ELR (cell line): ENCODE measurements at regions not wholly inside any gene's neighbourhood (a gene's known extent, or its start where the extent isn't known, plus 50 kb on each side); places are given as distances from the start of the nearest gene placed in this dataset.
"Not testable (repeated sequence)": the region's sequence is repeated elsewhere in the genome, so short reads cannot be mapped to it uniquely, and the experiment has no call there.

Experiments used
- DNase-seq: peaks from one replicate; pipeline ENCODE4 v3.0.0-alpha.2; 2015; ENCODE audit warnings: low read depth

DNA sequence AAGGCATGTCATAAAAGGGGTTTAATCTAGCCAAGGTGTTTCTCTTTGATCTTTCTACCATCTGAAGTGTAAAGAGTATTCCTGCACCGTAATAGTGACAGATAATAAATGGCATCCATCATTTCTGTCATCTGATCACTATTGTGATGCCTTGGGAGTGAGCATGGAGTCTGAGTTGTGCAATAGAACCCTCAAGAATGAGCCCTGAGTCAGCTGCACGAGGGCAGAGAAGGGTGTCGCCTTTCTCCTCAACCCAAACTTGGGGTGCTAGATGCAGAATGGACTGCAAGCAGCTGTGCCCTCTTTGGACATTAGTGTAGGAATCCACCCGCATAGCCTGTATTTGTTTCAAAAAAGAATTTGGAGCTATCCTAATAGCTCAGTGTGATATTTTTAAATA is 115.2 kb downstream of the ZNF37A start:
- no peak for DNase-seq

DNA sequence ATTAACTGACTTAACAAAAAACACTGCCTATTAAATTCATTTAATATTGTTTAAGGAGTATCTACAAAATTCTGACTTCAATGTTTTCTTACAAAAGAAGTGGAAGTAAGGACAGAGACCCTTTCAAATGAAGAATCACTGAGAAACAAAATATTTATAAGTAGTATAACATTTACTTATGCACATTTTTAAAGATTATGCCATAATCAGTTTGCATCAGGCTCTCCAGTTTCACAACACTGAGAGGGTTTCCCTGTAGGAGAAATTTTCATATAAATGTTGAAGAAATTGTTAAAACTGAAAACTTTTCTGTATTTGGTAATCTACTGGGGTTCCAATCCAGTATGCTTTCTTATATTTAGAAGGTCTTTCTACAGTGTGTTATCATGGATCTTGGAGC is 115.6 kb downstream of the ZNF37A start:
- DNase-seq: not testable (repeated sequence)

DNA sequence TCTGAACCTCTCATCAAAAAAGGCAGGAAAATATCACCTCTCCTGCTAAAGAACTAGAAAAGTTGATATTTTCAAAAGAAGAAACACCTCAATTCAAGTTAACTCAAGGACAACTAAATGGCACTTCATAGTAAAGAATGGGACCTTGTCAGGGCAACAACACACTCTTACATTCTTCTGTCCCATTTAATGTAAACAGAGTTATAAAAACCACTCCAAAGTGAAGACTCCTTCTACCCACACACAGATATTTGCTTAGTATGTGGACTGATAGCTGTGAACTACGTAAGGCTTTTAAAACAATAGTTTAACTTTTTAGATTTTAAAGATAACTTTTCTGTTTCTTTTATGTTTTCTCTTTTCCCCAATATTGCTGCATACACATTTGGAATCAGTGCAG is 118.3 kb downstream of the ZNF37A start:
- DNase-seq: no peak

DNA sequence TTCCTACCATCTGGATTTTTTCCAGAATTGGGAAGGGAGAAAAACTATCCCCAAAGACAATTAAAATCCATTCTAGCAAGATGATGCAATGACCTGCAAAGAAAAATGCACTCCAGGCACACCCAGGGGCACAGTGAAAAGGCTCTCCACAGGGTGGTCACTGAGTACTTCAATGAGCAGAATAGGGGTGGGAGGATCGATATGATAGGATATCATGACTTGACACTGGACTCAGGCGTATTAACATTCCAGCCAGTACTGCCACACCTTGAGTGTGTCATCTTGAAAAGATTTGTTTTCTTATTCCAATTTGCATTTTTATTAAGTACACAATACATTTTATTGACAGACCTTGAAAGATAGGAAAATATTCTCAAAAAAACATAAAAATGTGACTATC is 132.2 kb downstream of the ZNF37A start:
- DNase-seq: no peak

DNA sequence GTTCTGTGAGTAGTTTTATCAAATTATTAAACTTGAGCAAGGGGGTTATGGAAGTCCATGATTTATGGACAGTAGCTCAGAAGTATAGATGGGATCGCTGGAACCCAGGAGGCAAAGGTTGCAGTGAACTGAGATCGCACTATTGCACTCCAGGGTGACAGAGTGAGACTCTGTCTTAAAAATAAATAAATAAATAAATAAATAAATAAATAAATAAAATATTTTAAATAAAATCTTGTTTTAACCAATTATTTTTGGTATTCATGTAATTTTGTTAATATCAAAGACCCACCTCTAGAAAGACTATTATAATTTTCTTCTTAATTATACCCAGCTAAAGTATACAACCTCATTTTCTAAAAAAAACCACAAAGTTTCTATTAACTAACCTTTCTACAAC is 134.3 kb downstream of the ZNF37A start:
- no peak for DNase-seq

DNA sequence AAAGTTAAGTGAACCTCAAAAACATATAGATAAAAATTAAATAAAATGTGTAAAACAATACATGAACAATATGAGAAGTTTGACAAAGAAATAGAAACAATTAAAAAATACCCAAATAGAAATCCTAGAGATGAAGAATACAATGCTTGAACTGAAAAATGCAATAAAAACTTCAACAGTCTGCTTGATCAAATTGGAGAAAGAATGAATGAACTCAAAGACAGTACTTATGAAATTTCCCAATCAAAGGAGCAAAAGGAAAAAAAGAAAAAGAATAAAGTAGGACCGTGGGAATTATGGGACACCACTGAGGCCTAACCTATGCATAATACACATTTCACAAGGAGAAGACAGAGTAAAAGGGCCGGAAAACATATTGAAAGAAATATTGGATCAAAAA is 144.3 kb downstream of the ZNF37A start:
- not testable (repeated sequence) for DNase-seq

DNA sequence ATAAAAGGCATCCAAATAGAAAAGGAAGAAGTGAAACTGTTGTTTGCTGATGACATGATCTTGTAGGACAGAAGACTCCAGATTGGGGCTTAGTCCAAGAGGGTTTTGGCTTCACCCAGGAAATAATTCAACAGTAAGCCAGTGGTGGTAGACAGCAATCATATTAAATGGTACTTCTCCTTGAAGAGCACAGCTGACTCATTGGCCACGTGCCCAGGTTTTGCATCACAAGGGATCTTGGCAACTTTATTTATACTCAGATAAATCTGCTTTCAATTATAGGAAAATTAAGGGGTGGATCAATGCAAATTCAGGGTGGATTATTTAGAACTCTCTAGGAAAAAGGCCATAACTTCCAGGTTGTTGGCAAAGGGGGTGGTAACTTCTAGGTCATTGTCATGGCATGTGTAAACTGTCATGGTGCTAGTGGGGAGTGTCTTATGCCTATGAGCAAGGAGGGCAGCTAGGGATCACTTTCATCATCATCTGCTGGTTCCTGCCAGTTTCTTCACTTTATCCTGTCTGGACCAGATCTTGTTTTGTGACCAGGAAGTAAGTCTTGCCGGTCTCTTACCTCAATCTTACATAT is 148.0 kb downstream of the ZNF37A start:
- DNase-seq: peak; percentile 0

DNA sequence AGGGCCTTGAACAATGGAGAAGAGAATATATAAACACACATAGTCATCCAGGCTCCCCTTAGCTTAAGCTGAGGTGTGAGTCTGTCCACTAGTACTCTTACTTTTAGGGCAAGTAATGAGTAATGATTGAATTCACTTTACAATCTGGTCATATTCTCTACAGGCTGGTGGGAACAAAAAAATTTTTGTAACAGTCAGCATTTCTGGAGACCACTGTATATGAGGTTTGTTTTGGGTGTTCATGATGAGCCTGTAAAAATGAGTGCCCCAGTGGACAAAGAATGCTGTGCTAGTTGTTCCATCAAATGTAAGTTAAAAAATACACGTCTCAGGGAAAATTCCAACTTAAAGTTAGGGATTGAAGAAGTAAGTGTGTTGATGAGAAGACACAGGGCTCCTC is 154.0 kb downstream of the ZNF37A start:
- not testable (repeated sequence) for DNase-seq

DNA sequence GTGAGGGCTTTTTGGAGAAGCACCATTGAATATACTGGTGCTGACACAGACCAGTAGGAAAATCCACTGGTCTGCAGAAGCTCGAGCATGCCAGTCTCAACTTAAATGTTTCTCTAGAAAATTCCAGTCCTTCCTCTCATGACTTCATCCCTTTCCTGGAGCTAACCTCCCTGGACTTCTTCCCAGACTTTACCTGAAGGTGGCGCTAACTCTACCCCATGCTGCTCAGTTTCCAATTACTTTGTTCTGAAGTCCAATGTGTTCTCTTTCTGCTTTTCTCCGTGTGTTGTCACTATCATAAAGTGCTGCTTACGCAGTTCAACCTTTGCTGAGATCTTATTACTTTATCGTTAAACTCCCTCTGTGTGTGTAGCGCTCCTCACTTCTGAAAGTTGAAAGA is 158.4 kb downstream of the ZNF37A start:
- not testable (repeated sequence) for DNase-seq

DNA sequence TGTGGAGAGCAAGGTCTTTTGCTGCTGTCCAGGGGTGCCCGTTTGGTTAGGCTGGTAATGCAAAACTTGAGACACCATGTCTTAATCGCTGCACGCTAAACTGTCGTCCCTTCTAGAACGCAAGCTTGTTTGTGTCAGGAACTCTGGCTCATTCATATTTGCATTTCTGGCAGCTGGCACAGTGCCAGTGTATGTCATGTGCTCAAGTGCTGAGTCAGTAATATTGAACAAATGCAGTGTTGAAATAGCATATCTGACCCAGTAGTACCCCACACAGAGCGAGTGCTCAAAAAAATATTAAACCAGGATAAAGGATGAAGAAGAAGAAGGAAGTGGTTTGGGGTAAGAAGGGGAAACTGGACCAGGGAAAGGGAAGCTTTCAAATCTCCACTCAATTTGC is 173.4 kb downstream of the ZNF37A start:
- DNase-seq: not testable (repeated sequence)

DNA sequence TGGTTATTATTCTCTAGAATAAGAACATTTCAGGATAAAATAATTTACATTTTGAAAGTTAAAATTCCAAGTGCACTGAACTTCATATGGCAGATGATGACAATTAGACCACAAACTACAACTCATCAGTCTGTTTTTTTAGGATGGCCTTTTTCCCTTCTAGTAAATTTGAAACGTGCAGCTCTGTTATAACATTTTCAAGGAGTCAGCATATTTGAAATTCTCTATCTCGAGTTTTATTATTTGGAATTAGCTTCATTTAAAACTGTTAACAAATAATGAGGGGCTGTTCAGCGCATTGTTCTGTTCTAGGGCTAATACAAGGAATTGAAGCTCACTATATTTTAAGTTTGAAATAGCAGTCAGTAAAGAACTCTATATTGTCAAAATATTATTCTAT is 176.9 kb downstream of the ZNF37A start:
- not testable (repeated sequence) for DNase-seq

DNA sequence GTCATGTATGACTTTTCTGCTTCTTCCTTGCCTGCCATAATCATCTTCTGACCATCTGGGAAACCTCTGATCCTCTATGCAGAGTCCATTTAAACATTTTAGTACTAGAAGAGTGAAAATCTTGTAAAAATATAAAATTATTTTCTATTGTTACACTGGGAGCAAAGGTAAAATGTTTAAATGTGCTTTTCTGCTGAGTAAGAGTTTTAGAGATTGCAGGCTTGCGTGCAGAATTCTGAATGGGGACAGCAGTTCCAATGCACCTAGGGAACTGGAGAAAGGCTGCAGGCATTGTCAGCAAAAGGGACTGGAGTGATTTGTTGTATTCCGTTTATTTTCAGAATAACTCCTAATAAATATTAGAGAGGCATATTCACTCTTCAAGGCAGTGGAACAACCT is 180.7 kb downstream of the ZNF37A start:
- not testable (repeated sequence) for DNase-seq

DNA sequence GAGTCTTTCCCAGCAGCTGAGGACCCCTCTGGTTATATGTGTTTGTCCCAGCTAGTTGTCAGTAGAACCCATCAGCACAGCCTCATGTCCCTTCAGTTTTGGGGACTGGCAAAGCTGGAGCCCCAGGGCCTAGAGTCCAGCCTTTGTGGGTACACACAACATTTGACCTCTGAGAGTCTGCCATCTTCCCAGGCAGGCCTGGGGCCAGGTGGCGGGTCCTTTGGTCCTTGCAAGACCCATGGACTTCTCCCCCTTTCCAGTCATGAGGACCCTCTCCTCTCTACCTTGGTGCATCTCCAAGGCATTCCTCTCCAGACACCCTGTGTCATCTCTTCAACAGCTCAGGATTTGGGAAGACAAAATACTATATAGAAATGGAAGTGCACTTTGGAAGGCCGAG is 198.4 kb downstream of the ZNF37A start:
- DNase-seq: not testable (repeated sequence)

DNA sequence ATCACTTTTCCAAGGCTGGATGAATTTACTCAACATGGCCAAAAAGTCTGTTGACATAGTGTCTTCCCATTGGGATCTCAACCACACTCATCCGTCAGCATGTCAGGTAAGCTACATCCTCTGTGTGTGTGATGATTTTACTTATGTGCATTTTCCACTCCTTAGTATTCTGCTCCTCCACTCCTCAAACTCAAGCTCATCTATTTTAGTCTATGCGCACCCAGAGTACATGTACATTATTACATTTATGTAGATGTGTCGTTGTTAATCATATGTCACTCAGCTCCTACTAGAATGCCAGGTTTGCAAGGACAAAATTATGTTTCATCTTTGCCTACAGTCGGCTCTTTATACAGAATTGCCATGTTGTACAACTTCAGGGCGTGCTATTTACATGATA is 216.0 kb downstream of the ZNF37A start:
- DNase-seq: not testable (repeated sequence)

DNA sequence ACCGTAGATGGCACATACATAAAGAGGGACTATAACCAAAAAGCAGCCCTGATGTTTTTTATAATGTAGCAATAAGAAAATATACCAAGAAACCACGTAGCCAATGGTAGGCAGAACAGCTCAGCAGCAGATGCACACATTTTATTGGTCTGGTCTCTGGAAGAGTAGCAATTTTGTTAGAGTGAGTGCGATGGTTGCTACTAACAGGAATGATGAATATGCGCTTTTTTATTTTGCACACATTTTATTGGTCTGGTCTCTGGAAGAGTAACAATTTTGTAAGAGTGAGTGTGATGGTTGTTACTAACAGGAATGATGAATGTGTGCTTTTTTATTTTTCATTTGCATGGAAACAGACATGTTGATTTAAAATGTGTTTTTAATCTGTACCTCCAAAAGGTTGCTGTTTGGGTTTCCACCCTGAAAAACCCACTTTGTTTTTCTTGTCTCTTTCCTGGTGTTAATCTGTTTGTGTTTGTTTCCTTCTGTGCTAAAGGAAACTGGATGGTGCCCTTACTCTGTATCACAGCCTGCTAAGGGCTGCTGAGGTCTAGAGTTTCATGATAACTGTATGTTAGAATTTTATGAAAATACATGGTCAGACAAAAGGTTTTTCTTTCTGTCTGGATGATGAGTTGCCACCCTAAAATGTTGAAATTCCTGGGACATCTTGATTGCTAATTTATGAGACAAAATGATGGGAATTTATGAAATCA is 221.1 kb downstream of the ZNF37A start:
- DNase-seq: not testable (repeated sequence)

DNA sequence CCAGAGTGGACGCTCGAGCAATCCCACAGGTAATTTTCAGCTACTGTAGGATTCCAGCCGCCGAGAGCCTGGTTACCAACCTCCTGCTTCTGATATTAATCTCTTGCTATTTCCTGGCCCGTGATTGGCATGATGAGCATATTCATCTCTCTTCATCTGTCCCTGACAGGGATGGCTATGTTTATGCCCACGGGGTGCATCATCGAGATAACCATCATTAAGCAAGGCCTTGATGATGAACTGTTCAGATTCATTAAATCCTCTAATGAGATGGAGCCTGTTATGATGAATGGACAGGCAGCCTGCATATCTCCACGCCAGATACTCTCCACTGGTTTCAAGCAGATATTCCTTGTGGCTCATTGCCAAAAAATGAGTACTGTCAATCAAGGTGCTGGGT is 227.3 kb downstream of the ZNF37A start:
- DNase-seq: not testable (repeated sequence)

DNA sequence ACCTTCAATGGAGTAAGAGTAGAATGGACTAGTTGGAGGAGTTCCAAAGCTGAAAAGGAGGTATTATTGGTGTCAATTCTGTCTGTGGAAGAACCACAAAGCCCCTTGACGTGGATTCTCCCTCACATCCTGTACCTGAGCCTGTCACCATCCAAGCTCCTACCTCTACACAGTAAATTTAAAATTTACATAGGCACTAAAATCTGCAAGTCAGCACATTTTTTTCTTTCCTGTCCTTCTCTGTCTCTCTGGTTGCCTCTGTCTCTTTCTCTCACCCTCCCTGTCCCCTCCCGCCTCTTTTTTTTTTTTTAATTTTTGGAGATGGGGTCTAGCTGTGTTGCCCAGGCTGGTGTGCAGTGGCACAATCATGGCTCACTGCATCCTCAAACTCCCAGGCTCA is 236.2 kb downstream of the ZNF37A start:
- not testable (repeated sequence) for DNase-seq

DNA sequence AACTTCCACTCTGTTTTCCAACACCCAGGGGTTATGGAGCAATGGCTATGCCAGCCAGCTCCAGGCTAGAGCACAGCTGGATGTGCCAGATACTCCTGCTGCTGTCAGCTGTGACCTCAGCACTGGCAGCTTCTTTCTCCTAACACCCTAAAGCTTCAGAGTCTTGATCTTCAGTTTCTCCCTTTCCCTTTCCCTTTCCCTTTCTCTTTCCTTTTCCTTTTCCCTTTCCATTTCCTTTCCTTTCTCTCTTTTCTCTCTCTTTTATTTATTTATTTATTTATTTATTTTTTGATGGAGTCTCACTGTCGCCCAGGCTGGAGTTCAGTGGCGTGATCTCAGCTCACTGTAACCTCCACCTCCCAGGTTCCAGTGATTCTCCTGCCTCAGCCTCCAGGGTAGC is 237.0 kb downstream of the ZNF37A start:
- not testable (repeated sequence) for DNase-seq

DNA sequence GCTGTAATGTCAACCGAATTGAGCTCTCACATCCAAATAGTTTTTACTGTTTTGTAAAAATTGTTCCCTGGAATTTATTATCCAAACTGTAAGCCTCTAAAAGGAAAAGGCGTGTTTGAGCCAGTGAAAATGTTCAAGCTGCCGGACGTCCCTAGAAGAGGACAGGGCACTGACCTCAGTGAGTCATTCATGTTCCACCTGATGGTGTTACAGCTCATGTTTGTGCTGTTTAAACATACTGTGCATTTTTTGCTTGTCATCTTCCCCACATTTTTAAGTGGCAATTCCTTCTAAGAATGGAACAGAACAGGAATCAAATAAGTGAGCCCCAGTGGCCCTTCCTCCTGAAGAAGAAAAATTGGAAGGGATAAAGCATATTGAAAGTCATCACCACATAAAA is 239.6 kb downstream of the ZNF37A start:
- DNase-seq: not testable (repeated sequence)

DNA sequence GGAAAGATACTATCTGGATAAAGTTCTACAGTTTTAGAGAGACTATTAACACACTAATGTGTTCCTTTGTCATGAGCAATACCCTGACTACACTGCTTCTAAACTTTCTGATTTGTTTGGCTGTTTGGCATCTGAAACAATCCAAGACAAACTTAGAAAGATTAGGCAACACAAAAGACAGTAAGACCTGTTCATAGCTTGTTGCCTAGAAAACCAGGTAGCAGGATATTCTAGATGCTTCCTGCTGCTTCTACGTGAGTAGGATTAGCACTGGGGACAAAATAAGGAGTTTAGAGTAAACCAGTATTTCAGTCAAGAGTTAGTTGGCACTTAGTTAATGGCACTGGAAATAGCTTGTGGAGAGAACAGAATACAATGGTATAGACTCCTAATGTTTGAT is 256.5 kb downstream of the ZNF37A start:
- not testable (repeated sequence) for DNase-seq

DNA sequence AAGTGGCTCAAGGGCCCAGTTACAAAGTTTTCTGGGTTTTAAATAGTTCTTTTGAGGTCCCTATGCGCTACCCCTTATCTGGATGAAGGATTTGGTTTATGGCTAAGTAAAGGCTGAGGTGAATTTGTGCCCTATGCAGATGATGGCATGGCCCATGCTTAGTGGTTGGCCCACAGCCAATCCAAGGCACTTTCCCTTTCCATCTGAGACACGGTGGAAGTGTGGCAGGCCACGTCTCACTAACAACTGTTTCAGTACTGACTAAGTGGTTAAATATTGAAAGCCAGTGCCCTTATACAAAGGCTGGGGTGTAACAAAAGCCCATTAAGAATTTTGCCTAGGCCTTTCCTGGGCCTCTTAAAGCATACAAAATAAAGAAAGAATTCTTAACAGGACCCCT is 260.3 kb downstream of the ZNF37A start:
- not testable (repeated sequence) for DNase-seq

DNA sequence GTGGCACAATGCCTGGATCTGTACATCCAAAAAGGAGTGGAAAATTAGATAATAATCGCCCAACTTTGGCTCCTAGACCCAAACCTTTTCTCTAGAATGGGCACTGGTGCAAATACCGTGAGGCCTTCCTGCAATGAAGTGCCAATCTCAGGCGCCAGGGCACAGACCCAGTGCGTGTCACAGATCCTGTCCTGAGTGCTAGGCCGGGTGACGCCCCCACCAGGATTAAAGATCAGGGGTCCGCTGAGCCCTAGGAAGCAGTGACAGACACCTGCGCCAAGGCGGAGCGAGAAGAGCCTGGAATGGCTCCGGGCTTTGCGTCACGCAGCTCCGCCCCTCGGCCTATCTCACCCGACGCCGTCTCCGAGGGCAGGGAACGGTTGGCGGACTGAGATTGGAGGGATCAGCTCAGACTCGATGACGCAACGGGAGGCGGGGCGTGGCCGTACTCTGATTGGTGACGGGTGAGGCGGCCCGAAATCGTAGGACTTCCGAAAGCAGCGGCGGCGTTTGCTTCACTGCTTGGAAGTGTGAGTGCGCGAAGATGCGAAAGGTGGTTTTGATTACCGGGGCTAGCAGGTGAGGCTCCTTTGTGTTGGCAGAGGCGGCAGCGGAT is 261.9 kb downstream of the ZNF37A start:
- DNase-seq: peak; percentile 67

DNA sequence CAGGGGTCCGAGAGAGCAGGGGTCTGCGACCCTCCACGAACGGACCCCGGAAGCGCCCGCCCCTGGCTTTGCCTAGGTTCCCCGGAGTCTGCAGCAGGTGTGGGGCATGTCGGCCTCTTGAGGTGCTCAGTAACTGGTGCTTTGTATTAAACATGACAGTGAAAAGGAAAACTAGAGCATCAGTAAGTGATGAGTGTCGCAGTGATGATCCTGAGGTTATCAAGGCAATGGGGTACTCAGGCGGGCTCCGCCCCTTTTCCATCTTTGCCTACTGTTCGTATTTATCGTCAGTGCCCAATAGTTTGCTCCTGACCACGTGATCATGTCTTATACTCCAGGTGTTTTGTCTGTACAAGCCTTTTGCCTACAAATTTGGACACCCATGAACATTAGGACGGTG is 262.4 kb downstream of the ZNF37A start:
- DNase-seq: peak; percentile 13
